ENCODE measurements at regions not wholly inside any gene's neighbourhood (a gene's known extent, or its start where the extent isn't known, plus 50 kb on each side); places are given as distances from the start of the nearest gene placed in this dataset.

- TF ChIP-seq, protein P1, sequence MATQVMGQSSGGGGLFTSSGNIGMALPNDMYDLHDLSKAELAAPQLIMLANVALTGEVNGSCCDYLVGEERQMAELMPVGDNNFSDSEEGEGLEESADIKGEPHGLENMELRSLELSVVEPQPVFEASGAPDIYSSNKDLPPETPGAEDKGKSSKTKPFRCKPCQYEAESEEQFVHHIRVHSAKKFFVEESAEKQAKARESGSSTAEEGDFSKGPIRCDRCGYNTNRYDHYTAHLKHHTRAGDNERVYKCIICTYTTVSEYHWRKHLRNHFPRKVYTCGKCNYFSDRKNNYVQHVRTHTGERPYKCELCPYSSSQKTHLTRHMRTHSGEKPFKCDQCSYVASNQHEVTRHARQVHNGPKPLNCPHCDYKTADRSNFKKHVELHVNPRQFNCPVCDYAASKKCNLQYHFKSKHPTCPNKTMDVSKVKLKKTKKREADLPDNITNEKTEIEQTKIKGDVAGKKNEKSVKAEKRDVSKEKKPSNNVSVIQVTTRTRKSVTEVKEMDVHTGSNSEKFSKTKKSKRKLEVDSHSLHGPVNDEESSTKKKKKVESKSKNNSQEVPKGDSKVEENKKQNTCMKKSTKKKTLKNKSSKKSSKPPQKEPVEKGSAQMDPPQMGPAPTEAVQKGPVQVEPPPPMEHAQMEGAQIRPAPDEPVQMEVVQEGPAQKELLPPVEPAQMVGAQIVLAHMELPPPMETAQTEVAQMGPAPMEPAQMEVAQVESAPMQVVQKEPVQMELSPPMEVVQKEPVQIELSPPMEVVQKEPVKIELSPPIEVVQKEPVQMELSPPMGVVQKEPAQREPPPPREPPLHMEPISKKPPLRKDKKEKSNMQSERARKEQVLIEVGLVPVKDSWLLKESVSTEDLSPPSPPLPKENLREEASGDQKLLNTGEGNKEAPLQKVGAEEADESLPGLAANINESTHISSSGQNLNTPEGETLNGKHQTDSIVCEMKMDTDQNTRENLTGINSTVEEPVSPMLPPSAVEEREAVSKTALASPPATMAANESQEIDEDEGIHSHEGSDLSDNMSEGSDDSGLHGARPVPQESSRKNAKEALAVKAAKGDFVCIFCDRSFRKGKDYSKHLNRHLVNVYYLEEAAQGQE (IDR thresholded peaks at IDR 0.05; ENCODE audit: low read depth) = no peak
- no peak for TF ChIP-seq SP1 (IDR thresholded peaks at IDR 0.05; ENCODE audit: low read depth)
- no peak for TF ChIP-seq ZFX (IDR thresholded peaks at IDR 0.05)
- TF ChIP-seq FOSL1 (IDR thresholded peaks at IDR 0.05; ENCODE audit: low read depth) = no peak
- TF ChIP-seq CTCF (IDR thresholded peaks at IDR 0.05 in 2 of 3, conservative IDR thresholded peaks at IDR 0.05 in 1 of 3; ENCODE audit: borderline replicate concordance in 1 of 3, insufficient read depth in 1 of 3, low read depth in 2 of 3, low read length in 2 of 3) = no peak
These were observed 197.5 kb downstream of the EMX2 start (continued) for GRCh38 chr10:117740088-117740487.

- TF ChIP-seq, protein P2, sequence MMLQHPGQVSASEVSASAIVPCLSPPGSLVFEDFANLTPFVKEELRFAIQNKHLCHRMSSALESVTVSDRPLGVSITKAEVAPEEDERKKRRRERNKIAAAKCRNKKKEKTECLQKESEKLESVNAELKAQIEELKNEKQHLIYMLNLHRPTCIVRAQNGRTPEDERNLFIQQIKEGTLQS (IDR thresholded peaks at IDR 0.05) = no peak
- no peak for TF ChIP-seq ELF1 (IDR thresholded peaks at IDR 0.05; ENCODE audit: borderline replicate concordance, low read depth)
- TF ChIP-seq TCF7L2 (IDR thresholded peaks at IDR 0.05; ENCODE audit: borderline replicate concordance, extremely low read depth, insufficient read depth, insufficient read length) = no peak
- TF ChIP-seq CBX3 (IDR thresholded peaks at IDR 0.05; ENCODE audit: low read depth) = no peak
- TF ChIP-seq EZH2phosphoT487 (IDR thresholded peaks at IDR 0.05; ENCODE audit: borderline replicate concordance) = no peak
- no peak for TF ChIP-seq POLR2AphosphoS5 (IDR thresholded peaks at IDR 0.05; ENCODE audit: low read depth, low read length)
- TF ChIP-seq RAD21 (IDR thresholded peaks at IDR 0.05; ENCODE audit: low read depth) = no peak
- no peak for TF ChIP-seq POLR2A (IDR thresholded peaks at IDR 0.05; ENCODE audit: borderline replicate concordance, extremely low read depth, insufficient read depth, insufficient read length)
- TF ChIP-seq JUND (IDR thresholded peaks at IDR 0.05) = no peak
- TF ChIP-seq ZFX (IDR thresholded peaks at IDR 0.05) = no peak
- TF ChIP-seq, protein P1 (IDR thresholded peaks at IDR 0.05; ENCODE audit: low read depth) = no peak
- no peak for TF ChIP-seq SIN3A (IDR thresholded peaks at IDR 0.05; ENCODE audit: low read depth)
- TF ChIP-seq CEBPB (IDR thresholded peaks at IDR 0.05; ENCODE audit: low read depth) = no peak
- Histone ChIP-seq H3K4me1 (ENCODE audit: control insufficient read depth in 1 of 2, insufficient read depth in 2 of 2, low read length in 2 of 2) (peaks cover 7 to 13% of the 10 kb centered on the region in 2 experiments; a peak in 3 of 4 replicates), H3K9ac (ENCODE audit: low read length) (no peak overlapping the region), H3K36me3 (ENCODE audit: control insufficient read depth in 1 of 2, insufficient read depth in 2 of 2, low read length in 2 of 2) (no peaks in the 10 kb centered on the region), H2AFZ (ENCODE audit: low read depth, low read length, poor library complexity, severe bottlenecking) (no peak overlapping the region), H3K9me2 (ENCODE audit: insufficient read depth) (no peaks in the 10 kb centered on the region), H3K27me3 (ENCODE audit: insufficient read depth, low read length) (peaks cover 16% of the 10 kb centered on the region; the same call in 1 of the 2 replicates), H4K20me1 (ENCODE audit: insufficient read depth) (no peaks in the 10 kb centered on the region), H3K4me3 (replicated peaks in 1 of 2; ENCODE audit: low read depth in 1 of 2, low read length in 2 of 2) (no peak overlapping the region), H3K4me2 (ENCODE audit: low read length) (no peak overlapping the region), H3K9me3 (ENCODE audit: control insufficient read depth in 1 of 2, insufficient read depth in 1 of 2, low read depth in 1 of 2, low read length in 2 of 2) (no peaks in the 10 kb centered on the region), H3K27ac (ENCODE audit: low read depth, low read length) (no peak overlapping the region), H3K79me2 (ENCODE audit: insufficient read depth, low read length) (no peaks in the 10 kb centered on the region)
- ChIA-PET POLR2A (interaction anchor here (0.6 kb wide), 1 partner anchor 24 kb away, joined by 4 read pairs; no protein-coding TSS in a partner anchor), CTCF (interaction anchor here (0.7 to 1.0 kb wide), 5 partner anchors 8 to 504 kb away, joined by 3 to 4 read pairs (median 3); no protein-coding TSS in a partner anchor), RAD21 (ENCODE audit: low non-redundant PET in 1 of 2, low total read pairs in 2 of 2, uncharacterized antibody in 2 of 2, unreplicated experiment in 2 of 2) (no interaction called here)
- ATAC-seq = no peak
- DNase-seq (ENCODE audit: low read depth, low spot score) = no peak
- intact Hi-C loops (cut with micrococcal nuclease) = no loop called here
- BruUV-seq (replicated peaks) = no TSS peak
These were observed 198.2 kb downstream of the EMX2 start for GRCh38 chr10:117740691-117741222.
